GM12878 (cell line): ENCODE measurements at regions not wholly inside any gene's neighbourhood (a gene's known extent, or its start where the extent isn't known, plus 50 kb on each side); places are given as distances from the start of the nearest gene placed in this dataset.

Experiments
- NBN ChIP-seq: fragments of 450-650 bp; IDR thresholded peaks from 2 replicates; pipeline ENCODE4 v1.6.1; 2016
- POLR2A ChIP-seq: IDR thresholded peaks from 2 replicates; pipeline ENCODE4 v1.6.1; 2011; ENCODE audit warnings: low read depth, mild to moderate bottlenecking, low read length
- RB1 ChIP-seq: fragments of 450-650 bp; formaldehyde crosslinking; IDR thresholded peaks from 2 replicates; pipeline ENCODE4 v1.6.1; 2017; ENCODE audit warnings: mild to moderate bottlenecking, borderline replicate concordance
- TF ChIP-seq, protein P1 (sequence below), 3 experiments: IDR thresholded peaks in 2 of 3; conservative IDR thresholded peaks in 1 of 3; 2 replicates each; pipeline ENCODE4 v1.5.1; 2011; ENCODE audit warnings: low read depth in 3 of 3, low read length in 3 of 3, mild to moderate bottlenecking in 3 of 3, control low read depth in 2 of 3, moderate library complexity in 2 of 3, inconsistent platforms in 1 of 3, mixed read lengths in 1 of 3; ENCODE audit not compliant: control insufficient read depth in 2 of 3, insufficient read depth in 1 of 3; ENCODE audit errors: extremely low read depth in 1 of 3

DNA sequence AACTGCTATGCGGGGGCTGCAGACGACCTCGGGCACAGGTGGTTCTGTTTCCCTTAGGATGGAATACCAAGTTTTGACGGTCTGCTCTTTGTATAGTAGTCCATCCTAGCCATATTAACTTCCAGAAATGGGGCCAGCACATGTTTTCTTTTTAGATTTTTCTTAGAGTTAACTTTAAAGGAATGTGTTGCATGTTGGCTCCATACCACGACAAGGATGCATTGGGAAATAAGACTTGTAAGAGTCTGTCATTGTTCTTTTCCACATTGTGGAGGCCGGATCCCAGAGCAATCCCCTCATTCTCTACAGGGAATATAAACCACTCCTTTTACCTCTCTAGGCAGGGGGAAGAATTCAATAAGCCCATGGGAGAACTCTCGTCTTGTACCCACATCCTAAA, 87.1 kb upstream of the PLSCR4 start:
- TF ChIP-seq NBN (no peak), POLR2A (no peak), RB1 (no peak)
- TF ChIP-seq, protein P1, sequence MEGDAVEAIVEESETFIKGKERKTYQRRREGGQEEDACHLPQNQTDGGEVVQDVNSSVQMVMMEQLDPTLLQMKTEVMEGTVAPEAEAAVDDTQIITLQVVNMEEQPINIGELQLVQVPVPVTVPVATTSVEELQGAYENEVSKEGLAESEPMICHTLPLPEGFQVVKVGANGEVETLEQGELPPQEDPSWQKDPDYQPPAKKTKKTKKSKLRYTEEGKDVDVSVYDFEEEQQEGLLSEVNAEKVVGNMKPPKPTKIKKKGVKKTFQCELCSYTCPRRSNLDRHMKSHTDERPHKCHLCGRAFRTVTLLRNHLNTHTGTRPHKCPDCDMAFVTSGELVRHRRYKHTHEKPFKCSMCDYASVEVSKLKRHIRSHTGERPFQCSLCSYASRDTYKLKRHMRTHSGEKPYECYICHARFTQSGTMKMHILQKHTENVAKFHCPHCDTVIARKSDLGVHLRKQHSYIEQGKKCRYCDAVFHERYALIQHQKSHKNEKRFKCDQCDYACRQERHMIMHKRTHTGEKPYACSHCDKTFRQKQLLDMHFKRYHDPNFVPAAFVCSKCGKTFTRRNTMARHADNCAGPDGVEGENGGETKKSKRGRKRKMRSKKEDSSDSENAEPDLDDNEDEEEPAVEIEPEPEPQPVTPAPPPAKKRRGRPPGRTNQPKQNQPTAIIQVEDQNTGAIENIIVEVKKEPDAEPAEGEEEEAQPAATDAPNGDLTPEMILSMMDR (IDR thresholded peaks at IDR 0.05 in 2 of 3, conservative IDR thresholded peaks at IDR 0.05 in 1 of 3; ENCODE audit: control insufficient read depth in 2 of 3, extremely low read depth in 1 of 3, insufficient read depth in 1 of 3, low read depth in 3 of 3, low read length in 3 of 3): no peak
